ENCODE measurements at regions not wholly inside any gene's neighbourhood (a gene's known extent, or its start where the extent isn't known, plus 50 kb on each side); places are given as distances from the start of the nearest gene placed in this dataset.

DNA sequence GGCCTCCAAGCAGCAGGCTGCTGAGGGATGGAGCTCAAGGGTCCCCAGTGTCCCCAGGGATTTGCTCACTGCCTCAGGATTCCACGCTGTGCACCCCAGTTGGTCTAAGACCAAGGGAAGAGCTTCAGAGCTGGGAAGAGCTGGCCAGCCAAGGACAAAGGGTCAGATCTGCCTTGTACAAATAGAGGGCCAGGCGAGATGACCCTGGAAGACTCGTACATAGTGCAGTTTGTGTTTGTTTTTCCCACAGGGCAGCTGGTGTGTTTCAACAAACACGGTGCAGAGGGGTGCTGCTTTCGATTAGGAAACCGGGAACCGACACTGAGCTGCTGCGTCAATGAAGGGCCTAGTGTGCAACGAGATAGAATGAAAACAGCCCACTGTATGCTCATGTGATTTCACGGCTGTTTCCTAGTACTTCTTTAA is 56.1 kb upstream of the TRPM1 start:
- TF ChIP-seq ZZZ3 (IDR thresholded peaks at IDR 0.05; ENCODE audit: control insufficient read depth, insufficient read length, low read depth) (no peak), SRF (IDR thresholded peaks at IDR 0.05; ENCODE audit: low read depth in 2 of 2, low read length in 2 of 2) (no peak), EGR1 (IDR thresholded peaks at IDR 0.05; ENCODE audit: borderline replicate concordance in 1 of 2, low read depth in 2 of 2, low read length in 2 of 2) (no peak), POLR2A (IDR thresholded peaks at IDR 0.05; ENCODE audit: low read depth, low read length) (no peak), WRNIP1 (IDR thresholded peaks at IDR 0.05; ENCODE audit: borderline replicate concordance, low read depth, low read length) (no peak), HDAC2 (IDR thresholded peaks at IDR 0.05) (no peak), MTA3 (IDR thresholded peaks at IDR 0.05; ENCODE audit: borderline replicate concordance, low read length) (no peak)
- TF ChIP-seq, protein P1, sequence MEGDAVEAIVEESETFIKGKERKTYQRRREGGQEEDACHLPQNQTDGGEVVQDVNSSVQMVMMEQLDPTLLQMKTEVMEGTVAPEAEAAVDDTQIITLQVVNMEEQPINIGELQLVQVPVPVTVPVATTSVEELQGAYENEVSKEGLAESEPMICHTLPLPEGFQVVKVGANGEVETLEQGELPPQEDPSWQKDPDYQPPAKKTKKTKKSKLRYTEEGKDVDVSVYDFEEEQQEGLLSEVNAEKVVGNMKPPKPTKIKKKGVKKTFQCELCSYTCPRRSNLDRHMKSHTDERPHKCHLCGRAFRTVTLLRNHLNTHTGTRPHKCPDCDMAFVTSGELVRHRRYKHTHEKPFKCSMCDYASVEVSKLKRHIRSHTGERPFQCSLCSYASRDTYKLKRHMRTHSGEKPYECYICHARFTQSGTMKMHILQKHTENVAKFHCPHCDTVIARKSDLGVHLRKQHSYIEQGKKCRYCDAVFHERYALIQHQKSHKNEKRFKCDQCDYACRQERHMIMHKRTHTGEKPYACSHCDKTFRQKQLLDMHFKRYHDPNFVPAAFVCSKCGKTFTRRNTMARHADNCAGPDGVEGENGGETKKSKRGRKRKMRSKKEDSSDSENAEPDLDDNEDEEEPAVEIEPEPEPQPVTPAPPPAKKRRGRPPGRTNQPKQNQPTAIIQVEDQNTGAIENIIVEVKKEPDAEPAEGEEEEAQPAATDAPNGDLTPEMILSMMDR (IDR thresholded peaks at IDR 0.05 in 2 of 3, conservative IDR thresholded peaks at IDR 0.05 in 1 of 3; ENCODE audit: control insufficient read depth in 2 of 3, extremely low read depth in 1 of 3, insufficient read depth in 1 of 3, low read depth in 3 of 3, low read length in 3 of 3): no peak
- TF ChIP-seq, protein P2, sequence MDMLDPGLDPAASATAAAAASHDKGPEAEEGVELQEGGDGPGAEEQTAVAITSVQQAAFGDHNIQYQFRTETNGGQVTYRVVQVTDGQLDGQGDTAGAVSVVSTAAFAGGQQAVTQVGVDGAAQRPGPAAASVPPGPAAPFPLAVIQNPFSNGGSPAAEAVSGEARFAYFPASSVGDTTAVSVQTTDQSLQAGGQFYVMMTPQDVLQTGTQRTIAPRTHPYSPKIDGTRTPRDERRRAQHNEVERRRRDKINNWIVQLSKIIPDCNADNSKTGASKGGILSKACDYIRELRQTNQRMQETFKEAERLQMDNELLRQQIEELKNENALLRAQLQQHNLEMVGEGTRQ (IDR thresholded peaks at IDR 0.05; ENCODE audit: borderline replicate concordance, low read depth, low read length): no peak
- TF ChIP-seq, protein P3, sequence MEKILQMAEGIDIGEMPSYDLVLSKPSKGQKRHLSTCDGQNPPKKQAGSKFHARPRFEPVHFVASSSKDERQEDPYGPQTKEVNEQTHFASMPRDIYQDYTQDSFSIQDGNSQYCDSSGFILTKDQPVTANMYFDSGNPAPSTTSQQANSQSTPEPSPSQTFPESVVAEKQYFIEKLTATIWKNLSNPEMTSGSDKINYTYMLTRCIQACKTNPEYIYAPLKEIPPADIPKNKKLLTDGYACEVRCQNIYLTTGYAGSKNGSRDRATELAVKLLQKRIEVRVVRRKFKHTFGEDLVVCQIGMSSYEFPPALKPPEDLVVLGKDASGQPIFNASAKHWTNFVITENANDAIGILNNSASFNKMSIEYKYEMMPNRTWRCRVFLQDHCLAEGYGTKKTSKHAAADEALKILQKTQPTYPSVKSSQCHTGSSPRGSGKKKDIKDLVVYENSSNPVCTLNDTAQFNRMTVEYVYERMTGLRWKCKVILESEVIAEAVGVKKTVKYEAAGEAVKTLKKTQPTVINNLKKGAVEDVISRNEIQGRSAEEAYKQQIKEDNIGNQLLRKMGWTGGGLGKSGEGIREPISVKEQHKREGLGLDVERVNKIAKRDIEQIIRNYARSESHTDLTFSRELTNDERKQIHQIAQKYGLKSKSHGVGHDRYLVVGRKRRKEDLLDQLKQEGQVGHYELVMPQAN (conservative IDR thresholded peaks at IDR 0.05): no peak
